OCI-LY1 (cell line): ENCODE measurements at regions not wholly inside any gene's neighbourhood (a gene's known extent, or its start where the extent isn't known, plus 50 kb on each side); places are given as distances from the start of the nearest gene placed in this dataset.

Experiments used
- H2AFZ ChIP-seq: fragments of 200-600 bp; sonication (generic), shearing (Covaris generic); 2 replicates; pipeline ENCODE4 v1.6.0; 2014; ENCODE audit warnings: antibody characterized with exemption, mild to moderate bottlenecking, low read length
- H3F3A ChIP-seq: fragments of 200-600 bp; sonication (generic), shearing (Covaris generic); 2 replicates; pipeline ENCODE4 v1.6.0; 2014; ENCODE audit warnings: mild to moderate bottlenecking, antibody characterized with exemption, low read length, moderate library complexity; ENCODE audit not compliant: insufficient read depth
- H3K27ac ChIP-seq: fragments of 200-600 bp; sonication (generic); 2 replicates; pipeline ENCODE4 v1.5.1; 2014; ENCODE audit warnings: low read length, mixed run types, mild to moderate bottlenecking, low read depth; ENCODE audit not compliant: poor library complexity, severe bottlenecking
- H3K27me3 ChIP-seq: fragments of 200-600 bp; sonication (generic); 2 replicates; pipeline ENCODE4 v1.6.0; 2014; ENCODE audit warnings: antibody characterized with exemption, mild to moderate bottlenecking, low read length, moderate library complexity; ENCODE audit not compliant: insufficient read depth
- H3K36me3 ChIP-seq: fragments of 200-600 bp; sonication (generic); 2 replicates; pipeline ENCODE4 v1.6.1; 2014; ENCODE audit warnings: mild to moderate bottlenecking, antibody characterized with exemption, low read length, moderate library complexity, mixed read lengths; ENCODE audit not compliant: insufficient read depth
- H3K4me1 ChIP-seq: fragments of 200-600 bp; sonication (generic); 2 replicates; pipeline ENCODE4 v1.5.1; 2014; ENCODE audit warnings: mild to moderate bottlenecking, low read length, moderate library complexity; ENCODE audit not compliant: insufficient read depth, severe bottlenecking
- H3K4me2 ChIP-seq: fragments of 200-600 bp; sonication (generic), shearing (Covaris generic); 2 replicates; pipeline ENCODE4 v1.6.1; 2014; ENCODE audit warnings: low read length
- H3K4me3 ChIP-seq: fragments of 200-600 bp; sonication (generic); 2 replicates; pipeline ENCODE4 v1.5.1; 2014; ENCODE audit warnings: low read length, low read depth, mild to moderate bottlenecking, mixed read lengths; ENCODE audit not compliant: poor library complexity, severe bottlenecking
- H3K79me2 ChIP-seq: fragments of 200-600 bp; shearing (Covaris generic); 2 replicates; pipeline ENCODE4 v1.6.1; 2016; ENCODE audit warnings: mixed run types, low read length, mixed read lengths; ENCODE audit not compliant: insufficient read depth
- H3K9ac ChIP-seq: fragments of 200-600 bp; sonication (generic), shearing (Covaris generic); 2 replicates; pipeline ENCODE4 v1.6.1; 2014; ENCODE audit warnings: mild to moderate bottlenecking, low read length, mixed read lengths
- H3K9me2 ChIP-seq: fragments of 200-600 bp; sonication (generic), shearing (Covaris generic); 2 replicates; pipeline ENCODE4 v1.6.1; 2014; ENCODE audit warnings: low read depth, mild to moderate bottlenecking, low read length, mixed read lengths
- H3K9me3 ChIP-seq: fragments of 200-600 bp; shearing (Covaris generic); 2 replicates; pipeline ENCODE4 v1.6.1; 2014; ENCODE audit warnings: low read length, mixed read lengths
- H4K20me1 ChIP-seq: fragments of 200-600 bp; sonication (generic), shearing (Covaris generic); 2 replicates; pipeline ENCODE4 v1.6.0; 2016; ENCODE audit warnings: mild to moderate bottlenecking, low read length; ENCODE audit not compliant: insufficient read depth
- EZH2 ChIP-seq: fragments of 200-600 bp; sonication (generic), shearing (Covaris generic); IDR thresholded peaks from 2 replicates; pipeline ENCODE4 v1.8.0; 2017; ENCODE audit warnings: borderline replicate concordance, mixed run types, mild to moderate bottlenecking, antibody characterized with exemption, low read length, moderate library complexity, mixed read lengths
- TF ChIP-seq, protein P1 (sequence below): fragments of 200-600 bp; sonication (generic), shearing (Covaris generic); IDR thresholded peaks from 2 replicates; pipeline ENCODE4 v1.5.1; 2017; ENCODE audit warnings: mild to moderate bottlenecking, antibody characterized with exemption, low read length, moderate library complexity, mixed read lengths

DNA sequence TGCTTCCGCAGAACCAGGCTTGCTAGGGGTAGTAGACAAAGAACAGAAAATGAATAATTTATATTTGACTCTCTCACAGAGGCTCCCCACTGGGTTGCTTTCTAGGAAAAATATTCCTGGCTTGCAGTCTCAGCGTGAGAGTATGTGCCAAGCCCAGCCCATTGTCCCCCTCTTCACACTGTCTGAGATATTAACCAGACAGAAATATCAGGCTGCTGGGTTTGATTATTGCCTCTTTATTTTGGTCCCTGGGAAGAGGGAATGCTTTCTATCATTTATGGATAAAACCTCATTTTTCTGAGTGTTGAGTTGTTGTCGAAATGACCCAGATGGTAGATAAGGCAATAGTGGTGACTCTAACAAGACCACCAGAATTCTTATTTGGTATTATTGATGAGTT lies 367.9 kb downstream of the METTL15 start:
- H3F3A ChIP-seq: no peaks in the 10 kb centered on the region
- no peaks in the 10 kb centered on the region for H3K9me3 ChIP-seq
- no peaks in the 10 kb centered on the region for H3K4me1 ChIP-seq
- H3K9me2 ChIP-seq: no peaks in the 10 kb centered on the region
- no peak overlapping the region for H3K4me2 ChIP-seq
- H3K27ac ChIP-seq: no peak overlapping the region
- H3K4me3 ChIP-seq: no peak overlapping the region
- H2AFZ ChIP-seq: no peak overlapping the region
- H3K79me2 ChIP-seq: no peaks in the 10 kb centered on the region
- TF ChIP-seq, protein P1, sequence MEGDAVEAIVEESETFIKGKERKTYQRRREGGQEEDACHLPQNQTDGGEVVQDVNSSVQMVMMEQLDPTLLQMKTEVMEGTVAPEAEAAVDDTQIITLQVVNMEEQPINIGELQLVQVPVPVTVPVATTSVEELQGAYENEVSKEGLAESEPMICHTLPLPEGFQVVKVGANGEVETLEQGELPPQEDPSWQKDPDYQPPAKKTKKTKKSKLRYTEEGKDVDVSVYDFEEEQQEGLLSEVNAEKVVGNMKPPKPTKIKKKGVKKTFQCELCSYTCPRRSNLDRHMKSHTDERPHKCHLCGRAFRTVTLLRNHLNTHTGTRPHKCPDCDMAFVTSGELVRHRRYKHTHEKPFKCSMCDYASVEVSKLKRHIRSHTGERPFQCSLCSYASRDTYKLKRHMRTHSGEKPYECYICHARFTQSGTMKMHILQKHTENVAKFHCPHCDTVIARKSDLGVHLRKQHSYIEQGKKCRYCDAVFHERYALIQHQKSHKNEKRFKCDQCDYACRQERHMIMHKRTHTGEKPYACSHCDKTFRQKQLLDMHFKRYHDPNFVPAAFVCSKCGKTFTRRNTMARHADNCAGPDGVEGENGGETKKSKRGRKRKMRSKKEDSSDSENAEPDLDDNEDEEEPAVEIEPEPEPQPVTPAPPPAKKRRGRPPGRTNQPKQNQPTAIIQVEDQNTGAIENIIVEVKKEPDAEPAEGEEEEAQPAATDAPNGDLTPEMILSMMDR: no peak
- no peak for TF ChIP-seq EZH2
- H3K36me3 ChIP-seq: no peaks in the 10 kb centered on the region
- no peaks in the 10 kb centered on the region for H3K27me3 ChIP-seq
- H3K9ac ChIP-seq: no peak overlapping the region
- H4K20me1 ChIP-seq: no peaks in the 10 kb centered on the region

- Histone ChIP-seq H3F3A (no peaks in the 10 kb centered on the region), H3K9ac (no peak overlapping the region), H3K4me3 (no peak overlapping the region), H3K9me2 (no peaks in the 10 kb centered on the region), H3K27ac (no peak overlapping the region), H3K27me3 (no peaks in the 10 kb centered on the region), H3K79me2 (no peaks in the 10 kb centered on the region), H3K4me1 (no peaks in the 10 kb centered on the region), H3K9me3 (no peaks in the 10 kb centered on the region), H3K36me3 (no peaks in the 10 kb centered on the region), H3K4me2 (no peak overlapping the region), H2AFZ (no peak overlapping the region), H4K20me1 (no peaks in the 10 kb centered on the region)
- TF ChIP-seq EZH2: no peak
- TF ChIP-seq, protein P1: no peak
Measured at GRCh38 chr11:28472904-28473303, 364.7 kb downstream of the METTL15 start.

GRCh38 chr11:28471537-28471936 lies 363.3 kb downstream of the METTL15 start:
- no peak overlapping the region for H3K9ac ChIP-seq
- no peaks in the 10 kb centered on the region for H4K20me1 ChIP-seq
- TF ChIP-seq, protein P1: no peak
- no peak for TF ChIP-seq EZH2
- no peaks in the 10 kb centered on the region for H3K9me2 ChIP-seq
- H3K27me3 ChIP-seq: no peaks in the 10 kb centered on the region
- H3K4me1 ChIP-seq: no peaks in the 10 kb centered on the region
- no peaks in the 10 kb centered on the region for H3K36me3 ChIP-seq
- no peak overlapping the region for H3K4me2 ChIP-seq
- H3K9me3 ChIP-seq: no peaks in the 10 kb centered on the region
- H3K27ac ChIP-seq: no peak overlapping the region
- H3K4me3 ChIP-seq: no peak overlapping the region
- H2AFZ ChIP-seq: no peak overlapping the region
- H3F3A ChIP-seq: no peaks in the 10 kb centered on the region
- no peaks in the 10 kb centered on the region for H3K79me2 ChIP-seq
